ENCODE measurements at regions not wholly inside any gene's neighbourhood (a gene's known extent, or its start where the extent isn't known, plus 50 kb on each side); places are given as distances from the start of the nearest gene placed in this dataset.

- Histone ChIP-seq H3K4me2 (peak overlapping the region; percentile 53), H3K4me1 (peaks cover 22% of the 10 kb centered on the region), H3K4me3 (no peak overlapping the region), H4K20me1 (no peaks in the 10 kb centered on the region), H3K9ac (no peak overlapping the region), H3K36me3 (no peaks in the 10 kb centered on the region), H3K27me3 (no peaks in the 10 kb centered on the region), H3K27ac (peak overlapping the region; percentile 49; the same call in 1 of the 2 replicates), H3K9me3 (peaks cover 32% of the 10 kb centered on the region)
- TF ChIP-seq Cebpa-rat (IDR thresholded peaks at IDR 0.05) = no peak
These were observed 968.6 kb upstream of the ZNF722 start for GRCh38 chr7:63030061-63030460.

- H3K4me2 ChIP-seq = no peak overlapping the region
- TF ChIP-seq Cebpa-rat (IDR thresholded peaks at IDR 0.05) = no peak
- H3K9ac ChIP-seq = no peak overlapping the region
- no peaks in the 10 kb centered on the region for H4K20me1 ChIP-seq
- peaks cover 31% of the 10 kb centered on the region for H3K9me3 ChIP-seq
- peaks cover 22% of the 10 kb centered on the region for H3K4me1 ChIP-seq
- no peaks in the 10 kb centered on the region for H3K27me3 ChIP-seq
- no peak overlapping the region for H3K4me3 ChIP-seq
- no peaks in the 10 kb centered on the region for H3K36me3 ChIP-seq
- no peak overlapping the region for H3K27ac ChIP-seq
These were observed 966.7 kb upstream of the ZNF722 start for GRCh38 chr7:63031838-63032436.

GRCh38 chr7:63037242-63037641, 961.4 kb upstream of the ZNF722 start:
- H3K4me2 ChIP-seq = no peak overlapping the region
- no peak overlapping the region for H3K9ac ChIP-seq
- TF ChIP-seq Cebpa-rat (IDR thresholded peaks at IDR 0.05) = no peak
- H4K20me1 ChIP-seq = no peaks in the 10 kb centered on the region
- no peak overlapping the region for H3K27ac ChIP-seq
- H3K4me1 ChIP-seq = no peaks in the 10 kb centered on the region
- no peaks in the 10 kb centered on the region for H3K27me3 ChIP-seq
- peaks cover 46% of the 10 kb centered on the region for H3K9me3 ChIP-seq
- no peak overlapping the region for H3K4me3 ChIP-seq
- H3K36me3 ChIP-seq = no peaks in the 10 kb centered on the region

- Histone ChIP-seq H3K9ac (no peak overlapping the region), H4K20me1 (no peaks in the 10 kb centered on the region), H3K4me2 (no peak overlapping the region), H3K27ac (no peak overlapping the region), H3K4me1 (no peaks in the 10 kb centered on the region), H3K4me3 (no peak overlapping the region), H3K9me3 (peaks cover 38% of the 10 kb centered on the region), H3K36me3 (no peaks in the 10 kb centered on the region), H3K27me3 (no peaks in the 10 kb centered on the region)
- no peak for TF ChIP-seq Cebpa-rat (IDR thresholded peaks at IDR 0.05)
These were observed 959.7 kb upstream of the ZNF722 start for GRCh38 chr7:63038987-63039386.

GRCh38 chr7:63039882-63040281, 958.8 kb upstream of the ZNF722 start:
- Histone ChIP-seq H3K9me3 (peaks cover 43% of the 10 kb centered on the region), H3K9ac (no peak overlapping the region), H3K4me1 (no peaks in the 10 kb centered on the region), H3K27ac (no peak overlapping the region), H3K4me2 (no peak overlapping the region), H4K20me1 (no peaks in the 10 kb centered on the region), H3K27me3 (no peaks in the 10 kb centered on the region), H3K4me3 (no peak overlapping the region), H3K36me3 (no peaks in the 10 kb centered on the region)
- no peak for TF ChIP-seq Cebpa-rat (IDR thresholded peaks at IDR 0.05)

GRCh38 chr7:63040336-63040735, 958.3 kb upstream of the ZNF722 start:
- Histone ChIP-seq H3K27me3 (no peaks in the 10 kb centered on the region), H3K4me2 (no peak overlapping the region), H3K27ac (no peak overlapping the region), H3K9ac (no peak overlapping the region), H3K9me3 (peaks cover 43% of the 10 kb centered on the region), H3K4me1 (no peaks in the 10 kb centered on the region), H4K20me1 (no peaks in the 10 kb centered on the region), H3K4me3 (no peak overlapping the region), H3K36me3 (no peaks in the 10 kb centered on the region)
- no peak for TF ChIP-seq Cebpa-rat (IDR thresholded peaks at IDR 0.05)

GRCh38 chr7:63040966-63041610, 957.6 kb upstream of the ZNF722 start:
- Histone ChIP-seq H3K36me3 (no peaks in the 10 kb centered on the region), H3K4me3 (no peak overlapping the region), H3K9me3 (peaks cover 43% of the 10 kb centered on the region), H3K9ac (no peak overlapping the region), H3K4me2 (no peak overlapping the region), H3K4me1 (no peaks in the 10 kb centered on the region), H3K27me3 (no peaks in the 10 kb centered on the region), H4K20me1 (no peaks in the 10 kb centered on the region), H3K27ac (no peak overlapping the region)
- TF ChIP-seq Cebpa-rat (IDR thresholded peaks at IDR 0.05) = no peak

GRCh38 chr7:63041786-63042185, 956.9 kb upstream of the ZNF722 start:
- no peaks in the 10 kb centered on the region for H3K36me3 ChIP-seq
- TF ChIP-seq Cebpa-rat (IDR thresholded peaks at IDR 0.05) = no peak
- H3K9me3 ChIP-seq = peaks cover 37% of the 10 kb centered on the region
- no peaks in the 10 kb centered on the region for H3K4me1 ChIP-seq
- H4K20me1 ChIP-seq = no peaks in the 10 kb centered on the region
- no peak overlapping the region for H3K27ac ChIP-seq
- no peak overlapping the region for H3K9ac ChIP-seq
- H3K27me3 ChIP-seq = no peaks in the 10 kb centered on the region
- H3K4me2 ChIP-seq = no peak overlapping the region
- H3K4me3 ChIP-seq = no peak overlapping the region

GRCh38 chr7:63042730-63043511, 955.7 kb upstream of the ZNF722 start:
- H3K9ac ChIP-seq = no peak overlapping the region
- H3K27ac ChIP-seq = no peak overlapping the region
- no peak overlapping the region for H3K4me2 ChIP-seq
- H3K36me3 ChIP-seq = no peaks in the 10 kb centered on the region
- TF ChIP-seq Cebpa-rat (IDR thresholded peaks at IDR 0.05) = no peak
- no peaks in the 10 kb centered on the region for H3K27me3 ChIP-seq
- no peaks in the 10 kb centered on the region for H4K20me1 ChIP-seq
- H3K4me3 ChIP-seq = no peak overlapping the region
- H3K9me3 ChIP-seq = peaks cover 26% of the 10 kb centered on the region; the same call in 1 of the 2 replicates
- H3K4me1 ChIP-seq = no peaks in the 10 kb centered on the region

All from BLaER1 (cell line).